GM21619 (cell line): ENCODE measurements at regions not wholly inside any gene's neighbourhood (a gene's known extent, or its start where the extent isn't known, plus 50 kb on each side); places are given as distances from the start of the nearest gene placed in this dataset.
"Not testable (repeated sequence)": the region's sequence is repeated elsewhere in the genome, so short reads cannot be mapped to it uniquely, and the experiment has no call there.

Experiments
- ATAC-seq: cut with Tn5 transposase; IDR thresholded peaks from one replicate; pipeline ENCODE4 v1.9.1; 2021; ENCODE audit not compliant: unreplicated experiment

DNA sequence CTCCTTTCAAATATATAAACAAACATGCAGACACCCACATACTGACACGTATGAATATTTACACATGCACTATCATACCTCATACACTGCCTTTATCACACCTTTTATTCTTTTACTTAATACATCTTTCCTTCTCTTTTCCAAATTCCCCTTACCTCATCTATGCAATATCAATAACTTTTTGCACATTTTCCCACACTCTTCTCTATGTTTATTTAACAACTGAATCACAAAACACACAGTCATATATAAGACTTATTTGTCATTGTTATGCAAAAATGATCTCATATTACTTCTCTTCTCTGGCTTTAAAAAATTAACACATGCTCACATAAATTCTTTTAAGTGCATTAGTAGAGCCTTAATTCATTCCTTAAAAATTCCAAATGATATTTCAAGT is 461.4 kb downstream of the DIPK2A start:
- ATAC-seq = no peak

- ATAC-seq = no peak
Observed at GRCh38 chr3:144437989-144438388, 466.4 kb downstream of the DIPK2A start.

GRCh38 chr3:144444061-144444460 is 472.4 kb downstream of the DIPK2A start:
- ATAC-seq = no peak

DNA sequence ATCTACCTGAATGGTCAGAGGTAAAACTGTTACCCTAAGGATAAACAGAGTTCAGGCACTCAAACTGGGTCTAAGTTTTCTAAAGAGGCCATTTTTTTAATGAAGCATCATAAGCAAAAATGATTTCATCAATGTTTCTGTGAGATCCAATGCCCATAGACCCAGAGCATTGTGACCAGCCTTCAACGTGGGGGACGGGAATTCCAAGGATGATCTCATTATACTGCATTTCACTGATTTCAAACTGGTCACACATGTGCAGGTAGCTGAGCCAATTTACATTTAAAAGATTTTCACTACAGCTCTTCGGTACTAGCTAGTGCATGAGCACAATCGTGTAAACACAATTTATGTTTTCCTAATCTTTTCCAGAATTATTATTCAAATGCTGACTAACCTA is 472.9 kb downstream of the DIPK2A start:
- no peak for ATAC-seq

- ATAC-seq = no peak
Observed at GRCh38 chr3:144455841-144456440, 484.3 kb downstream of the DIPK2A start.

DNA sequence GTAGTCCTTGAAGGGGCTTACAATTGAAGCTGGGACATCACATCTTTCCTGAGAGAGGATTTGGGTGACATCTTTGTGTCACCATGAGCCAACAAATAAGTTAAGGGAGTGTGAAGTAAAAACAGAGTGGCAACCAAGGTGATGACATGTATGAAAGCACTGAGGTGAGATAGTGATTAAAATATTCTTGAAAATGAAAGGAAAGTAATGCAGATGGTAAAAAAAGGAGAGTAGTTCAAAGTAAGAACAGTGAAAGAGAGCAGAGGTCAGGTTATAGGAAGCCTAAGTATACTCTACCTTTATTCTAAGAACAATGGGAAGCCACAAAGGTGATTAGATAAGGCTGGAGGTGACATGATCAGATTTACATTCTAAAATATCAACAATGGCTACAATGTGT is 486.1 kb downstream of the DIPK2A start:
- ATAC-seq = no peak

- ATAC-seq = no peak
Observed at GRCh38 chr3:144458283-144458682, 486.7 kb downstream of the DIPK2A start.

DNA sequence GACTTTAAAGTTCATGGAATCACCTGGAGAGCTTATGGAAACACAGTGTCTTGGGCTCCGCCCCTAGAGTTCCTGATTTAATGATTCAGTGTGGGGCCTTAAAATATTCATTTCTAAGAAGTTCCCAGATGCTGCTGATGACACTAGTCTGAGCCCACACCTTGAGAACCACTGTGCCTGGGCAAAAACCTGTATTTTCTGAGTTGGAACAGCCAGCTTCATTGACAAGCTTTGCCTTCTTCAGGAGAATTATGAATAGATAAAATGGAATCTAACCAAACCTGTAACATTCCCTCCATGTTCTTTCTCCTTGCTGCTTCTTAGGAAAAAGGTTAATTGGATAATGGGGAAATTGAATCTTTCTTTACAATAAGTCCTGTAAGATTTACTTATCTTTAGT is 490.7 kb downstream of the DIPK2A start:
- no peak for ATAC-seq

DNA sequence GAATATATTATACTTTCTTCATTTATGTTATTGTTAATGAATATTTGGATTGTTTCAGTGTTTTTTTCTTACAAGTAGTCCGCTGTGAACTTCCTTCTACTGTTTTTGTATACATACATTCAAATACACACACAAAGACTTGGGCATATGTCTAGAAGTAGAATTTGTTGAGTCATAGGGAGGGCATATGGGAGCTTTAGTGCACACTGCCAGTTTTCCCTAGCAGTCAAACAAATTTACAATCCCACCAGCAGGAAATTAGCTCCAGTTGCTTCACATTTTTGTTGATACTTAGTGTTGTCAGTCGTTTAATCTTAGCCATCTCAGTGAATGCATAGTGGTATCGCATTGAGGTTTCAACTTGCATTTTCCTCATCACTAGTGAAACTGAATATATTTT is 492.3 kb downstream of the DIPK2A start:
- ATAC-seq = no peak

GRCh38 chr3:144466114-144466513 is 494.5 kb downstream of the DIPK2A start:
- no peak for ATAC-seq

- no peak for ATAC-seq
Observed at GRCh38 chr3:144466540-144466939, 494.9 kb downstream of the DIPK2A start.

GRCh38 chr3:144470666-144471065 is 499.0 kb downstream of the DIPK2A start:
- ATAC-seq = no peak

DNA sequence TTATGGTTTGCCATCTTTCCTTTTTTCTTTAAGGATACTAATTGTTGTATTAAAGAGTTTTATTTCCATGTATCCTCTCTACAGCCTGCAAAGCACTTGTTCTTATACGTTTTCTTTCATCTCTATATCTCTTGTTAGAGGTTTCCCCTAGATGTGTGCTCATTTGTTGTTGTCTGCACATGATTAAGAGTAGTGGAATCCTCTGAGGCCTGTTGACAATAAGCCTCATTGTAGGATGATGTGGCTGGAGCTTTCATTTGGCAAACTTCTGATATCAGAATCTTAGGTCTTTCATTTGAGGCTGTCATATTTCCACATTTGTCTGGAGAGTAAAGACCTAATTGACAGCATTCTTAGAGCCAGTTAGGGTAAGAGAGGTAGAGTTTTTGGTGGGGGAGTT is 506.0 kb downstream of the DIPK2A start:
- ATAC-seq = no peak

GRCh38 chr3:144480416-144480919 is 508.8 kb downstream of the DIPK2A start:
- no peak for ATAC-seq

DNA sequence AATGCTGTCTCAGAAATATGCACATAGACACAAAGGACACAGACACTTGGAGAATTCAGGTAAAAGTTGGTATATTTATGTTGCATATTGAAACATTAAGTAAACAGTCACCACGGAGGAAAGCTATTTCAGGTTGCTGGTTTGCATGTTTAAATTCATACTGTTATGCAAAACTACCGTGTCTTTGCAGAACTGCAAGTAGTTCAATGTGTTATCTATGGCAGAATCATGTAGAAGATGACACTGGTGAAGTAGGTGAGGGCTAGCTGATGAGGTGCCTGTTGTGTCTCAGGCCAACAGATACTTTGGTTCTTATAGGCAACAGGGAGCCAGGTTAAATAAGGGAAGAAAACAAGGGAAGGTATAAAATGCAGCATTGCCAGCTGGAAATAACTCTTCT is 511.3 kb downstream of the DIPK2A start:
- peak; percentile 66 for ATAC-seq

DNA sequence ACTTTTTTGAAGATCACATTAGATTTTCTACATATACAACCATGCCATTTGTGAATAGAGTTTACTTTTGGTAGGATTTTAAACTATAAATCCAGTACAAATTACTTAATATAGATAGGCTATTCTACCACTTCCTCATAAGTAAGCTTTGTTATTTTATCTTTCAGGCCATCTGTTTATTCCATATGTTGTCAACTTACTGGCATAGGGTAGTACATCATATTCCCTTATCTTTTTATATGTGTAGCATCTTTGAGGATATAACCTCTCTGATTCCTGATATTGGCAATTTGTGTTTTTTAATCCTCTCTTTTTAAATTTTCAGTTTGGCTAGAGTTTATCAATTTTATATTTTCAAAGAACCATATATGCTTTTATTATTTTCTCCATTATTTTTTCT is 515.4 kb downstream of the DIPK2A start:
- ATAC-seq = no peak

DNA sequence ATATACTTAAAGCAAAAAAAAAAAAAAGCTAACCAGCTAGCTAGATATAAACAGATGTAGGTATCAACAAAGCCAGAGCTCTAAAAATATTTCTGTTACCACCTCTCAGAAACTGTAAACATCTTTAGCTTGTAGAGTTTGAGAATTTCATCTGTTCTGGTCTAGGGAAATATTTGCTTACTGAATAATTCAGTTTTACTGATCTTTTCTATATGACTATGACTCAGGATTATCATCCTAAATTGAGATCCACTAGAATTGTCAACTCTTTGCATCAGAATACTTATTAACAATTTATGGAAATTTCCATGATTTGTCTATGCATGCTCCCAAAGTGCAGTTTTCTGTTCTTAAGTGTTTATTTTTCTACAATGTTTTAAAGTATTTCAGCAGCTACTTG is 517.3 kb downstream of the DIPK2A start:
- no peak for ATAC-seq

GRCh38 chr3:144491333-144491732 is 519.7 kb downstream of the DIPK2A start:
- no peak for ATAC-seq

- not testable (repeated sequence) for ATAC-seq
Observed at GRCh38 chr3:144494651-144495050, 523.0 kb downstream of the DIPK2A start.

DNA sequence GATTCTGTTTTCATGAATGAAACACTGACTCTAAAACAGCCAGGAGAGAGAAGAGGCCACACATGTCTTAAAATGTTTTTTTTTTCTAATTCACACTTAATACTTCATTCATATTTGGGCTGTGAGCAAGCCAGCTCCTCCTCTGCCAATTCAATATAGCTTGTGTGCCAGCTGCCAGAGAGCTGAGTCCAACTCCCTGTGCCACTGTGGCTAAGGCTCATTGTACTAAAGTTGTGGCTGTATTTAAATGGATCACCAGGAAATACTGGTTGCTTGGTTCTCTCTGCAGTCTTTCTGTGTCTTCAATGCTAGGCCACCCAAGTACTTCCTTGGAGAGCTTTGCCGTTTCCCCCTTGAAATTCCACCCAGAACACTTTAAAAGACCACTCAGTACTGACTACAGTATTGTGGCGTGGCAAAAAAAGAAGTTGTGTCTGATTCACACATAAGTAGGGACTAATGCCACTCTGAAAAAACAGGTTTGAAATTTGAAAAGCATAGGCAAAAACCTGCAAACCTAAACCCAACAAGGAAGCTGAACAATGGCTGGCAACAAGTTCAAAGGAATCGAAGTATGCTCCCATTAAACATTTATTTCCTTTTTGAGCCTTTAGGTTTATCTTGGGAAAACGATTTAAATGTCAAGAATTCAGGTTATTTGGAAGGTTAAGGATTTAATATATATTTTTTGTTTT is 524.7 kb downstream of the DIPK2A start:
- no peak for ATAC-seq

DNA sequence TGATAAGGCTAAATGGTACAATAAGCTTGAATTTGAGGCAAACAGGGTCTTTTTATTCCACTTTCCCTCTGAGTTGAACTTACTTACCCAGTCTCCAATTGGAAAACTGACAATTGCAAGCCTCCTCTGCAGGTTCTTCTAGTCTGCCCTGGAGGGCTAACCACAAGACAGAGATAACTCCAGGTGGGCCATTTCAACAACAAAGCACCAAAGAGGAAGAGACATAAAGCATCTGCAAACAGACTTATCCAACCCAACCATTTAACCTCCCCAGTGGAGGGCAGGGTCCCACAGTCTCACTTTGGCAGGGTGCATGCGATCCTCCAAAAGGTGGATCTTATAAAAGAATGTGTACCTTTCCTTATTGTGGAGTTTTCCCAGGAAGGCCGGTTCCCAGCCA is 525.8 kb downstream of the DIPK2A start:
- no peak for ATAC-seq

- no peak for ATAC-seq
Observed at GRCh38 chr3:144499001-144499930, 527.6 kb downstream of the DIPK2A start.
